ENCODE measurements at regions not wholly inside any gene's neighbourhood (a gene's known extent, or its start where the extent isn't known, plus 50 kb on each side); places are given as distances from the start of the nearest gene placed in this dataset.
"Not testable (repeated sequence)": the region's sequence is repeated elsewhere in the genome, so short reads cannot be mapped to it uniquely, and the experiment has no call there.

DNA sequence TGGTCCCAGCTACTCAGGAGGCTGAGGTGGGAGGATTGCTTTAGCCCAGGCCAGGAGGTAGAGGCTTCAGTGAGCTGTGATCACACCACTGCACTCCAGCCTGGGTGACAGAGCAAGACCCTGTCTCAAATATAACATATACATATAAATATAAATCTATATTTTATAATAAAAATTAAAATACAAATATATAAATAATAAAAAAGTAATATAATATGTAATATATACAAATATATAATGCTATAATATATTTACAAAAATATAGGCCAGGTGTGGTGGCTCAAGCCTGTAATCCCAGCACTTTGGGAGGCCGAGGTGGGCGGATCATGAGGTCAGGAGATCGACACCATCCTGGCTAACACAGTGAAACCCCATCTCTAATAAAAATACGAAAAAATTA lies 131.4 kb downstream of the MFAP3L start:
- DNase-seq (ENCODE audit: low read depth), result not testable (repeated sequence)

DNA sequence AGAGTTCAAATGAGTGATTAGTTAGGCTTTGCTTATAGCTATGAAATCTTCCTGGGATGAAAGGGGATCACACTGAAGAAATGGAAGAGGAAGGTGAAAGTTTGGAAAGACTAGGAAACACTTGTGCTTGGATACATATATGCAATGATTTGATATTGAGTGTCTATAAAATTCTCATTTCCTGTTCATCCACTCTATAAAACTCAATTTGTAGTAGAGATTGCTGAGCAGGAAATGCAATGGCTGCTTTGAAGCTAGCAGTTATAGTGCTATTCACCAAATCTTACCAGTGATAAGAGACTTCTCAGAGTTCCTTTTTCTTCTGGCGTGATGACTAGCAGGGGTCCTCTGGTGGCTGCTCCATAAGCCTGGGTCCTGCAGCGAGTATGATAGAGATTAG lies 128.1 kb upstream of the HPF1 start:
- no peak for DNase-seq (ENCODE audit: low read depth)

GRCh38 chr4:169881769-169882168 lies 124.0 kb upstream of the HPF1 start:
- DNase-seq (ENCODE audit: low read depth), result no peak

DNA sequence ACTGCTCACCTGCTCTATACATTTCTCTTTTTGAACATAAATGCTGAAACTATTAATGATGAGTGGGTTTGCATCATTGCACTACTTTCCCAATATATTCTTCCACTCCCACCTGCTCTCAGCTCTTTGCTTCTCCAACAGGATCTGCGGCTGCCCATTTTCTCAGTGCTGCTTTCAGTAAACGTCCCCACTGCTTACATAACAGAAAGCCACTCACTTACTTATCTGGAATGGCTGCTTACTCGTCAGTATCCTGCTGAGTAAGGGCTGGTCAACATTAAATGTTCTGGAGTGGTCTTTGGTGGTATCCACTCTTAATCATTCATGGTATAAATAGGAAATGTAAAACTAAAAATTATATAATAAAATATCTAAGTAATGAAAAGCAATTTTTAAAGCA lies 112.8 kb upstream of the HPF1 start:
- no peak for DNase-seq (ENCODE audit: low read depth)

- DNase-seq (ENCODE audit: low read depth), result no peak
Measured at GRCh38 chr4:169869490-169869889, 111.7 kb upstream of the HPF1 start.

- no peak for DNase-seq (ENCODE audit: low read depth)
Measured at GRCh38 chr4:169861593-169861992, 103.8 kb upstream of the HPF1 start.

DNA sequence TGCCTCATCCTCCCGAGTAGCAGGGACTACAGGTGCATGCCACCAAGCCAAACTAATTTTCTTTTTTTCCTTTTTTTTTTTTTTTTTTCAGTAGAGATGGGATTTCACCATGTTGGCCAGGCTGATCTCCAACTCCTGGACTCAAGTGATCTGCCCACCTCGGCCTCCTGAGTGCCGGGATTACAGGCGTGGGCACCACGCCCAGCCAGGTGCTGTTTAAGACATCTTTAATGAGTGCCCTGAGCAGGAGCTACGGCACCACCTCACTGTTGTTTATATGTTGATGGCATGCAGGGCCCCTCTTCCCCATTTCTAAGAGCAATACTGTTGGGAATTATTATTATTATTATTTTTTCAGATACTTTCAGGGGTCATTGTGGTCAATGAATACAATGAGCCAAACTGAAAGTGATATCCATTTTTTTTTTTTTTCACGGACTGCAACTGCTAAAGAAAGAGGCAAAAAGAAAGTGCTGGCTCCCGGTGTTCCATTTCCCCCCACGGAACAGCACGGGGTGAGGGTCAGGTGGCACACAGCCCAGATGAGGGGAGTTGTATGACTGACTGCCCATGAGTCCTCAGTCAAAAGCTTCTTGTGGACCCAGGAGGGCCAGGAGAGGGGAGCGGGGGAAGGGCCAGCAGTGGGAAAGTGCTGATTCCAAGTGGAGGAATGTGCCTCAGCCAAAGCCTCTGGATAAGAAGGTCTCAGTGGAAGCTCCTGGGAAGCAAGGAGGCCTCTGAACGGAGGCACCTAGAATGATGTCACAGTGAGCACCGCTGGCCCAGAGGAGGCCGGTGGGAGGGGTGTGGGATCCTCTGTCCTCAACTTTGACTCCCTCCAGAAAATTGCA lies 101.8 kb upstream of the HPF1 start:
- DNase-seq (ENCODE audit: low read depth), result no peak

DNA sequence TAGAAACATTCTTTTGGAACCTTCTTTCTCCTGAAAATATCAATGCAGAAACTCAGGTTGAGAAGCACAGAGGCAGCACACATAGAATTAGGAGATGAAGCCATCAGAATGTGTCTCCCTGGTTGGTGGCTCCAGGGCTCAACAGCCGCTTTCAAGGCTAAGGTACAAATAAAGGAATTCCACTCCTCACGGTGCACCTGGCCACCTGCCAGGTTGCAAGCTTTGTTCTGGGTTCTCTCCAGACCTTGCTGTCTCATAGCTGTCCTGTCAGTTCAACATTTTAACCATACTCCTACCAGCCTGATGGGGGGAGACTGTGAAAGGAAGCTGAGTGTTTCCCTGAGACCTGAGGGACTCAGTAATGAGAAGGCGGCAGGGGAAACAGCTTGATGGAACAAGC lies 96.3 kb upstream of the HPF1 start:
- DNase-seq (ENCODE audit: low read depth), result no peak

DNA sequence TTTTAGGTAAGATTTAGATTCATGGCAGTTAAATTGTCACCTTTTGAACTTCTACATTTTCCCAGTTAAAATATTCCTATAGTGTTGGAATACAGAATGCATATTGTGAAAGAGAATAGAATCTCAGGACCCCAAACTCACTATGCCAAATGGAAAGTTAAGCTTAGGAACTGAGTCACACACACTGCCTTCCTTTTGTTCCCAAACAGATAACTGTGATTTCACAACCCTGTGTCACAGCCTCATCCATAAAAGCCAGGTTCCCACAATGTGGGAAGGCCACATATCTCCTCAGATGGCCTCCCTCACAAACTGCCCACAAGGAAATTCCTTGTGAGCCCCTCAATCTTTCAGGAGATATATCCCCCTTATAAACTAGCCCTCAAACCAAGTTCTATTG lies 94.7 kb upstream of the HPF1 start:
- no peak for DNase-seq (ENCODE audit: low read depth)

- DNase-seq (ENCODE audit: low read depth), result no peak
Measured at GRCh38 chr4:169851750-169852149, 94.0 kb upstream of the HPF1 start.

GRCh38 chr4:169849456-169849855 lies 91.7 kb upstream of the HPF1 start:
- DNase-seq (ENCODE audit: low read depth), result no peak

DNA sequence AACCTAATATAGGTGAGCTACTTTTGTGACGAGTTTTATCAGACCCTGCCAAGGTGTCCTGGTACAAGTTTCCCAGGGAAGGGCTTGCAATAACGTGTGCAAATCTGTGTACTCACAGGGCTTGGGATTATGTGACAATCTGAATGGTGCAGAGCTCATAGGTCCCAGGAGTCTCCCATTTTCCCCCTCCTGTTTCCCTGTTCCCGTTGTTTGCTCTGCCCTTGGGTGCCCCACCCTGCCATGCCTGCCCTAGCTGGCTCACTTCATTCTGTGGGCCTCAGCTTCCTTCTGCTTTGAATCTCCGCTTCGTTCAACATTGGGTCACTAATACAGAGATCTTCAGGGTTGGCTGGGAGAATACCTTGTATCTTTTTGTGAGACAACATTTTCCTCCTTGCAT lies 90.3 kb upstream of the HPF1 start:
- DNase-seq (ENCODE audit: low read depth), result no peak

DNA sequence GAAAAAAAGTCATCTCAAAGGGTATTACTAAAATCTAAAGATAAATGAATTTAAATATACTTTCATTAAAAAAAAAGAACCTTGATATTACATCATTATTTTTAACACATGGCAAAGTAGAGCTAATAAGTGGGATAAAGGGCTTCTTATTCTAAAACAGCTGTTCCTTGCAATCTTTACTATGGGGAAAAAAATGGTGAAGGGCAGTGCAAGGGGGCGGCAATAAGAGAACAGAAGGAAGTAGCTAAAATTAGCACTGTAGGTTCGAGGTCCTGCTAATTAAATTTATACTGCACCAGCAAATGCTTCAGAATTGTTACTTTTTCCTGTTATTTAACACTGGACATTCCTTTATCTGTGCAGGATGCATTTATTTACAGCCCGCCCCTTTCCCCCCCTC lies 89.4 kb upstream of the HPF1 start:
- no peak for DNase-seq (ENCODE audit: low read depth)

- DNase-seq (ENCODE audit: low read depth), result no peak
Measured at GRCh38 chr4:169846396-169846795, 88.7 kb upstream of the HPF1 start.

DNA sequence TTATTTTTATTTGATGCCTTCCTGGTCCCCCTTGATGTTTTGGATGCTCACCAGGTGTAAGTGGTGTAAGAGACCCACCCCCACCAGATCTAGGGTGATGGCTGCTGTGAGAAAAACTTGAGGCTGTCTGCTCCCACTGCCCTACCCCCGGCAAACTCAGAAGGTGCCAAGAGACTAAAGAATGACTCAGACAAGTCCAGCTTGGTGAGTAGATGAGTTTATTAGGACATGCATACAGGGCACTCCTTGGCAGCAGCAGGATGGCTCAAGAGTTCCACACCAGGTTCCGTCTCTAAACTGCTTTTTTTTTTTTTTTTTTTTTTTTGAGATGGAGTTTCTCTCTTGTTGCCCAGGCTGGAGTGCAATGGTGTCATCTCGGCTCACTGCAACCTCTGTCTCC lies 84.0 kb upstream of the HPF1 start:
- DNase-seq (ENCODE audit: low read depth), result no peak

GRCh38 chr4:169840554-169840953 lies 82.8 kb upstream of the HPF1 start:
- no peak for DNase-seq (ENCODE audit: low read depth)

GRCh38 chr4:169828329-169828728 lies 70.6 kb upstream of the HPF1 start:
- not testable (repeated sequence) for DNase-seq (ENCODE audit: low read depth)

DNA sequence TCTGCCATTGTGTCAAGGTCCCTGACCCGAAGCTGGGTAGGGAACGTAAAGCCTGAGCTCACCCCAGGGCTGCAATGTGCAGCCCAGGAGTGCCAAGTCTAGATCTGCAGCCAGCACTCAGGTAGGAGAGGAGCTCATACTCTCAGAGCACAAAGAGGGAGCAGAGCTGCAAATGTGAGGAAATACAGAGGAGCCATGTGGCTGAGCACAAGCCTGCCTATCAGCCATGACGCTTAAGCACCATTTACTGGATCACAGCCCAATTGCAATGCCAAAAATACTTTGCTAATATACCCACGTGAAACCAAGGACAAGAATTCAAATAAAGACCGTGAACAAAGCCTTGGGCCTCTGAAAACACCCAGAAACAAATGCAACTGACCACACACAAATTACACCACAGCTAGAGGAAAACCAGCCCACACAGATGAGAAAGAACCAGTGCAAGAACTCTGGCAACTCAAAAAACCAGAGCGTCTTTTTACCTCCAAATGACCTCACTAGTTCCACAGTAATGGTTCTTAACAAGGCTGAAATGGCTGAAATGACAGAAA lies 69.0 kb upstream of the HPF1 start:
- DNase-seq (ENCODE audit: low read depth), result no peak

DNA sequence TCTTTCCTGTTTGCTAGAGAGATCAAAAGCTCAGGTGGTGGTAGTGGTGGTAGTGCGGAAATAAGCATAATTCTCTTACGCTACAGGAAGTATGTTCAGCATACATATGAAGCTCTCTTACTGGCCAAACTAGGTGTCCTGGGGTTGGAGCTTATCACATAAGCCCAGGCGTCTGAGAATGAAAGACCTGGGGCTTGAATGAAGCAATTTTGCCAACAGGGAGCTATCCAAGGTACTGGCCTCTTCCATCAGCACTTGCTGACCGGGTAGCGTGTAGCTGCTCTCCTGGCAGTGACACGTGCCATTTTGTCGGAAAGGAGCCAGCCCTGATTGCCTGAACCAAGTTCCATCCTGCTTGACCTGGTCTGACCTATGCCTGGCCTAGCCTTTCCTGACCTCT lies 65.9 kb upstream of the HPF1 start:
- no peak for DNase-seq (ENCODE audit: low read depth)

GRCh38 chr4:169821402-169821801 lies 63.7 kb upstream of the HPF1 start:
- DNase-seq (ENCODE audit: low read depth), result no peak

DNA sequence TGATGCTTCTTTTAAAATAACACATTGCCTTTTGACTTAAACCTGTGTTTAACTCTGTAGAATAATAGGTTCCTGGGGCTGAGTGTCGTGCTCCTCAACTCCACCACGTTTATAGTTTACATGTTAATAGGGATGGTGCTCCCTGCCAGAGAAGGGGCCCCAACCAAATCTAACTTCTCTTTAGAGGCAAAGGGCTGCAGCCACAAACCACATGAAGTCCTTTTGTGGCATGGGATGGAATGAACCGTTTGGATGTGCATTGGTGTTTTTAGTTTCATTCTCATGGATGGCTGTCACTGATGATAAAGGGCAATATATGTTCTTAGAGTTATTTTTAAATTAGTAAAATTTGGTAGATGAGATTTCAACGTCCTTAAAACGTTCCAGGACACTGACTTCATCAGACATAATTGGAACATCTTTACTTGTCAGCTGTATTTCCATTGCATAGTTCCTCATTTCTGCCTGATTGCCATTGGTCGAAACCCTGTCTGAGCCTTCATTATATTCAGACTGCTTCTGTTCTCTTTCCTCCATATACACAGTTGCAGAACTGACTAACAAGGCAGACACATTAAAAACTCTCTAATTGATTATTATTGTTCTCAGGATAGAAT lies 60.4 kb upstream of the HPF1 start:
- DNase-seq (ENCODE audit: low read depth), result no peak

- peak; percentile 49 for DNase-seq (ENCODE audit: low read depth)
Measured at GRCh38 chr4:169815606-169816005, 57.9 kb upstream of the HPF1 start.

- DNase-seq (ENCODE audit: low read depth), result no peak
Measured at GRCh38 chr4:169811476-169811875, 53.7 kb upstream of the HPF1 start.

Measured in HS-5 (cell line).